KMS-11 (cell line): ENCODE measurements at regions not wholly inside any gene's neighbourhood (a gene's known extent, or its start where the extent isn't known, plus 50 kb on each side); places are given as distances from the start of the nearest gene placed in this dataset.

Experiments
- H2AFZ ChIP-seq: fragments of 200-600 bp; sonication (generic); 2 replicates; pipeline ENCODE4 v1.6.1; 2016; ENCODE audit warnings: antibody characterized with exemption, mixed run types, low read depth
- H3K27ac ChIP-seq: fragments of 200-600 bp; sonication (generic); 2 replicates; pipeline ENCODE4 v1.6.1; 2016; ENCODE audit warnings: mild to moderate bottlenecking, mixed run types
- H3K27me3 ChIP-seq: fragments of 200-600 bp; sonication (generic); 2 replicates; pipeline ENCODE4 v1.6.1; 2017; ENCODE audit warnings: mild to moderate bottlenecking, low read depth, mixed run types, moderate library complexity; ENCODE audit not compliant: insufficient read depth
- H3K36me3 ChIP-seq: fragments of 200-600 bp; sonication (generic); 2 replicates; pipeline ENCODE4 v1.6.1; 2017; ENCODE audit warnings: mild to moderate bottlenecking, mixed run types; ENCODE audit not compliant: insufficient read depth
- H3K4me1 ChIP-seq: fragments of 200-600 bp; sonication (generic); 2 replicates; pipeline ENCODE4 v1.6.1; 2016; ENCODE audit warnings: mild to moderate bottlenecking, low read depth, mixed run types; ENCODE audit not compliant: poor library complexity, severe bottlenecking
- H3K4me2 ChIP-seq: fragments of 200-600 bp; sonication (generic); 2 replicates; pipeline ENCODE4 v1.7.0; 2016; ENCODE audit warnings: mild to moderate bottlenecking, mixed run types
- H3K4me3 ChIP-seq: fragments of 200-600 bp; sonication (generic); IDR thresholded peaks from 2 replicates; pipeline ENCODE4 v1.6.1; 2017; ENCODE audit warnings: low read depth, low read length, mixed read lengths; ENCODE audit not compliant: insufficient read depth
- H3K79me2 ChIP-seq: fragments of 200-600 bp; sonication (generic); 2 replicates; pipeline ENCODE4 v1.6.1; 2016; ENCODE audit warnings: low read depth, mixed run types; ENCODE audit not compliant: insufficient read depth
- H3K9ac ChIP-seq: fragments of 200-600 bp; sonication (generic); 2 replicates; pipeline ENCODE4 v1.6.1; 2016; ENCODE audit warnings: mild to moderate bottlenecking, mixed run types
- H4K20me1 ChIP-seq: fragments of 200-600 bp; sonication (generic); 2 replicates; pipeline ENCODE4 v1.6.1; 2016; ENCODE audit warnings: mild to moderate bottlenecking, mixed run types; ENCODE audit not compliant: insufficient read depth
- CTCF ChIP-seq: fragments of 200-600 bp; sonication (generic); conservative IDR thresholded peaks from 2 replicates; pipeline ENCODE4 v1.6.1; 2017; ENCODE audit warnings: low read depth, mild to moderate bottlenecking, antibody characterized with exemption, low read length, moderate library complexity, mixed read lengths

- Histone ChIP-seq H3K4me1 (no peaks in the 10 kb centered on the region), H3K9ac (no peak overlapping the region), H2AFZ (no peak overlapping the region), H4K20me1 (no peaks in the 10 kb centered on the region), H3K4me3 (no peak overlapping the region), H3K79me2 (no peaks in the 10 kb centered on the region), H3K27ac (no peak overlapping the region), H3K36me3 (no peaks in the 10 kb centered on the region), H3K4me2 (no peak overlapping the region), H3K27me3 (no peaks in the 10 kb centered on the region)
- no peak for TF ChIP-seq CTCF
Observed at GRCh38 chr3:30370681-30371271, 235.6 kb upstream of the TGFBR2 start.

- H4K20me1 ChIP-seq: no peaks in the 10 kb centered on the region
- H3K4me2 ChIP-seq: no peak overlapping the region
- H3K4me1 ChIP-seq: no peaks in the 10 kb centered on the region
- no peak overlapping the region for H2AFZ ChIP-seq
- TF ChIP-seq CTCF: no peak
- H3K4me3 ChIP-seq: no peak overlapping the region
- H3K36me3 ChIP-seq: no peaks in the 10 kb centered on the region
- H3K27ac ChIP-seq: no peak overlapping the region
- no peak overlapping the region for H3K9ac ChIP-seq
- no peaks in the 10 kb centered on the region for H3K79me2 ChIP-seq
- H3K27me3 ChIP-seq: no peaks in the 10 kb centered on the region
Observed at GRCh38 chr3:30372837-30373236, 233.6 kb upstream of the TGFBR2 start.

- Histone ChIP-seq H3K4me1 (no peaks in the 10 kb centered on the region), H3K9ac (no peak overlapping the region), H4K20me1 (no peaks in the 10 kb centered on the region), H3K4me3 (no peak overlapping the region), H3K4me2 (no peak overlapping the region), H3K27me3 (no peaks in the 10 kb centered on the region), H3K27ac (no peak overlapping the region), H2AFZ (no peak overlapping the region), H3K79me2 (no peaks in the 10 kb centered on the region), H3K36me3 (no peaks in the 10 kb centered on the region)
- TF ChIP-seq CTCF: no peak
Observed at GRCh38 chr3:30384546-30385072, 221.8 kb upstream of the TGFBR2 start.

- Histone ChIP-seq H3K79me2 (no peaks in the 10 kb centered on the region), H3K27ac (no peak overlapping the region)
- TF ChIP-seq CTCF: no peak
Observed at GRCh38 chr3:30393079-30393478, 213.3 kb upstream of the TGFBR2 start.

More at GRCh38 chr3:30393079-30393478, 213.3 kb upstream of the TGFBR2 start:
- Histone ChIP-seq H3K27me3 (no peaks in the 10 kb centered on the region), H3K4me3 (no peak overlapping the region), H3K9ac (no peak overlapping the region), H2AFZ (no peak overlapping the region), H3K4me1 (no peaks in the 10 kb centered on the region), H3K36me3 (no peaks in the 10 kb centered on the region), H3K4me2 (no peak overlapping the region), H4K20me1 (no peaks in the 10 kb centered on the region)
